ES-I3 (cell line): ENCODE measurements at regions not wholly inside any gene's neighbourhood (a gene's known extent, or its start where the extent isn't known, plus 50 kb on each side); places are given as distances from the start of the nearest gene placed in this dataset.

Source experiments
- H3K36me3 ChIP-seq: 2 replicates; pipeline ENCODE4 v1.6.1; 2013; ENCODE audit warnings: mild to moderate bottlenecking, low read length, control low read depth, moderate library complexity; ENCODE audit not compliant: insufficient read depth
- H3K4me1 ChIP-seq: 2 replicates; pipeline ENCODE4 v1.6.1; 2013; ENCODE audit warnings: mild to moderate bottlenecking, control low read depth, low read length; ENCODE audit not compliant: insufficient read depth
- H3K9ac ChIP-seq: 2 replicates; pipeline ENCODE4 v1.6.1; 2013; ENCODE audit warnings: low read depth, mild to moderate bottlenecking, low read length, moderate library complexity
- H3K9me3 ChIP-seq: 2 replicates; pipeline ENCODE4 v1.6.1; 2013; ENCODE audit warnings: mild to moderate bottlenecking, low read length, moderate library complexity; ENCODE audit not compliant: control insufficient read depth, insufficient read depth

- H3K36me3 ChIP-seq, result no peaks in the 10 kb centered on the region
- no peak overlapping the region for H3K9ac ChIP-seq
- H3K9me3 ChIP-seq, result no peaks in the 10 kb centered on the region
- H3K4me1 ChIP-seq, result peaks cover 4% of the 10 kb centered on the region; the same call in 1 of the 2 replicates
Observed at GRCh38 chr2:118698564-118698963, 148.9 kb downstream of the EN1 start.

GRCh38 chr2:118697781-118698180, 149.7 kb downstream of the EN1 start:
- Histone ChIP-seq H3K9ac (no peak overlapping the region), H3K36me3 (no peaks in the 10 kb centered on the region), H3K9me3 (no peaks in the 10 kb centered on the region), H3K4me1 (peaks cover 4% of the 10 kb centered on the region; the same call in 1 of the 2 replicates)

- no peaks in the 10 kb centered on the region for H3K36me3 ChIP-seq
- peaks cover 4% of the 10 kb centered on the region; the same call in 1 of the 2 replicates for H3K4me1 ChIP-seq
- H3K9me3 ChIP-seq, result no peaks in the 10 kb centered on the region
- no peak overlapping the region for H3K9ac ChIP-seq
Observed at GRCh38 chr2:118696786-118697465, 150.5 kb downstream of the EN1 start.

GRCh38 chr2:118693287-118693822, 154.1 kb downstream of the EN1 start:
- Histone ChIP-seq H3K4me1 (peaks cover 4% of the 10 kb centered on the region; the same call in 1 of the 2 replicates), H3K36me3 (no peaks in the 10 kb centered on the region), H3K9me3 (no peaks in the 10 kb centered on the region), H3K9ac (no peak overlapping the region)

- Histone ChIP-seq H3K4me1 (no peaks in the 10 kb centered on the region), H3K9me3 (no peaks in the 10 kb centered on the region), H3K9ac (no peak overlapping the region), H3K36me3 (no peaks in the 10 kb centered on the region)
Observed at GRCh38 chr2:118689874-118690273, 157.6 kb downstream of the EN1 start.

GRCh38 chr2:118689456-118689855, 158.0 kb downstream of the EN1 start:
- Histone ChIP-seq H3K9me3 (no peaks in the 10 kb centered on the region), H3K36me3 (no peaks in the 10 kb centered on the region), H3K9ac (no peak overlapping the region)

GRCh38 chr2:118689033-118689432, 158.4 kb downstream of the EN1 start:
- Histone ChIP-seq H3K4me1 (no peaks in the 10 kb centered on the region), H3K36me3 (no peaks in the 10 kb centered on the region), H3K9me3 (no peaks in the 10 kb centered on the region), H3K9ac (no peak overlapping the region)

More at GRCh38 chr2:118689456-118689855, 158.0 kb downstream of the EN1 start:
- H3K4me1 ChIP-seq, result no peaks in the 10 kb centered on the region

- Histone ChIP-seq H3K36me3 (no peaks in the 10 kb centered on the region), H3K9ac (no peak overlapping the region), H3K9me3 (no peaks in the 10 kb centered on the region), H3K4me1 (no peaks in the 10 kb centered on the region)
Observed at GRCh38 chr2:118687698-118688097, 159.8 kb downstream of the EN1 start.

- no peaks in the 10 kb centered on the region for H3K4me1 ChIP-seq
- H3K9me3 ChIP-seq, result no peaks in the 10 kb centered on the region
- H3K36me3 ChIP-seq, result no peaks in the 10 kb centered on the region
- H3K9ac ChIP-seq, result no peak overlapping the region
Observed at GRCh38 chr2:118687192-118687591, 160.3 kb downstream of the EN1 start.

GRCh38 chr2:118686346-118686745, 161.1 kb downstream of the EN1 start:
- no peaks in the 10 kb centered on the region for H3K36me3 ChIP-seq
- no peak overlapping the region for H3K9ac ChIP-seq
- H3K9me3 ChIP-seq, result no peaks in the 10 kb centered on the region
- H3K4me1 ChIP-seq, result no peaks in the 10 kb centered on the region

- no peak overlapping the region for H3K9ac ChIP-seq
Observed at GRCh38 chr2:118683460-118683859, 164.0 kb downstream of the EN1 start.

GRCh38 chr2:118678985-118679384, 168.5 kb downstream of the EN1 start:
- Histone ChIP-seq H3K9ac (no peak overlapping the region), H3K36me3 (no peaks in the 10 kb centered on the region), H3K9me3 (no peaks in the 10 kb centered on the region), H3K4me1 (no peaks in the 10 kb centered on the region)

More at GRCh38 chr2:118683460-118683859, 164.0 kb downstream of the EN1 start:
- no peaks in the 10 kb centered on the region for H3K9me3 ChIP-seq
- H3K4me1 ChIP-seq, result no peaks in the 10 kb centered on the region
- H3K36me3 ChIP-seq, result no peaks in the 10 kb centered on the region

GRCh38 chr2:118677546-118677945, 169.9 kb downstream of the EN1 start:
- Histone ChIP-seq H3K4me1 (no peaks in the 10 kb centered on the region), H3K36me3 (no peaks in the 10 kb centered on the region), H3K9me3 (no peaks in the 10 kb centered on the region), H3K9ac (no peak overlapping the region)

GRCh38 chr2:118675531-118675930, 171.9 kb downstream of the EN1 start:
- Histone ChIP-seq H3K4me1 (no peaks in the 10 kb centered on the region), H3K36me3 (no peaks in the 10 kb centered on the region), H3K9me3 (no peaks in the 10 kb centered on the region), H3K9ac (no peak overlapping the region)

- Histone ChIP-seq H3K9ac (no peak overlapping the region), H3K36me3 (no peaks in the 10 kb centered on the region), H3K9me3 (no peaks in the 10 kb centered on the region), H3K4me1 (peaks cover 14% of the 10 kb centered on the region)
Observed at GRCh38 chr2:118672571-118673158, 174.8 kb downstream of the EN1 start.
